K562 (cell line): ENCODE measurements at regions not wholly inside any gene's neighbourhood (a gene's known extent, or its start where the extent isn't known, plus 50 kb on each side); places are given as distances from the start of the nearest gene placed in this dataset.

ENCODE experiments used
- ATAC-seq: fragments of 200-7000 bp; cut with Tn5 transposase; 3 replicates; pipeline ENCODE4 v1.9.1; 2020; ENCODE audit warnings: moderate library complexity
- BruUV-seq: library from RNA; stranded (reverse); fragments of 400-500 nt; replicated peaks from 2 replicates; lab custom pipeline; 2021; lab: Mats Ljungman, UMichigan
- CTCF ChIA-PET: fragments of 300-600 bp; formaldehyde crosslinking; extraction: SDS; loops from one replicate; lab custom pipeline; 2021; ENCODE audit warnings: low intra/inter-chr PET ratio; lab: Yijun Ruan, JAX
- POLR2A ChIA-PET: fragments of 300-600, 350-650 bp; sonication (Branson Sonifier 250); formaldehyde crosslinking; extraction: SDS; loops from one replicate; lab custom pipeline; 2021; ENCODE audit warnings: antibody characterized with exemption, inconsistent platforms; lab: Yijun Ruan, JAX
- DNase-seq, 4 experiments: peaks; one replicate each; pipeline versions ENCODE4 v3.0.0 to v3.0.0-alpha.2; 2011 to 2018; ENCODE audit warnings: low spot score in 3 of 4, mixed read lengths in 3 of 4; ENCODE audit errors: extremely low read depth in 1 of 4
- FAIRE-seq: peaks from 2 replicates; lab custom pipeline; 2011; peaks lifted over from hg19 to GRCh38; lab: Jason Lieb, UNC
- H2AFZ ChIP-seq: 2 replicates; pipeline ENCODE4 v1.6.0; 2011; ENCODE audit warnings: low read depth, low read length, control low read depth, inconsistent platforms
- H3K27ac ChIP-seq: fragments of 200-600 bp; 3 replicates; pipeline ENCODE4 v1.8.0; 2011; ENCODE audit warnings: low read depth, mild to moderate bottlenecking, control low read depth, inconsistent platforms, low read length, moderate library complexity, mixed read lengths; ENCODE audit errors: extremely low read depth
- H3K27me3 ChIP-seq, 2 experiments: fragments of 300-600 bp in 1 of 2; 2 replicates in 1 of 2; 3 replicates in 1 of 2; pipeline versions ENCODE4 v1.6.0 to v1.8.0; 2011; ENCODE audit warnings: inconsistent platforms in 2 of 2, low read length in 2 of 2, mild to moderate bottlenecking in 1 of 2, mixed read lengths in 1 of 2, moderate library complexity in 1 of 2; ENCODE audit not compliant: control insufficient read depth in 2 of 2, insufficient read depth in 2 of 2
- H3K36me3 ChIP-seq: fragments of 300-600 bp; 3 replicates; pipeline ENCODE4 v1.8.0; 2011; ENCODE audit warnings: mild to moderate bottlenecking, low read length, inconsistent platforms; ENCODE audit not compliant: control insufficient read depth, insufficient read depth
- H3K4me1 ChIP-seq, 2 experiments: fragments of 200-600 bp in 1 of 2; replicated peaks in 1 of 2; 2 replicates in 1 of 2; 3 replicates in 1 of 2; pipeline versions ENCODE4 v1.5.1 to v1.8.0; 2011; ENCODE audit warnings: inconsistent platforms in 2 of 2, low read length in 2 of 2, mild to moderate bottlenecking in 1 of 2, mixed read lengths in 1 of 2, moderate library complexity in 1 of 2; ENCODE audit not compliant: control insufficient read depth in 2 of 2, insufficient read depth in 2 of 2
- H3K4me2 ChIP-seq: 2 replicates; pipeline ENCODE4 v1.6.1; 2011; ENCODE audit warnings: low read length, control low read depth, inconsistent platforms, mixed read lengths; ENCODE audit not compliant: insufficient read depth
- H3K4me3 ChIP-seq: fragments of 200-600 bp; sonication (generic), shearing (Covaris generic); 2 replicates; pipeline ENCODE4 v1.5.1; 2016; ENCODE audit warnings: control low read depth, inconsistent platforms
- H3K79me2 ChIP-seq: fragments of 200-600 bp; 3 replicates; pipeline ENCODE4 v1.8.0; 2011; ENCODE audit warnings: low read length, inconsistent platforms; ENCODE audit not compliant: control insufficient read depth, insufficient read depth
- H3K9ac ChIP-seq, 2 experiments: 2 replicates each; pipeline versions ENCODE4 v1.6.0 to v1.6.1; 2011; ENCODE audit warnings: low read depth in 2 of 2, low read length in 2 of 2, control low read depth in 1 of 2, inconsistent platforms in 1 of 2, mild to moderate bottlenecking in 1 of 2, mixed read lengths in 1 of 2; ENCODE audit not compliant: insufficient read depth in 1 of 2
- H3K9me1 ChIP-seq: one replicate; pipeline ENCODE4 v1.6.0; 2011; ENCODE audit warnings: inconsistent platforms, mild to moderate bottlenecking, low read length, moderate library complexity; ENCODE audit not compliant: control insufficient read depth, insufficient read depth
- H3K9me3 ChIP-seq: replicated peaks from 2 replicates; pipeline ENCODE4 v1.5.1; 2011; ENCODE audit warnings: low read depth, low read length, inconsistent platforms; ENCODE audit not compliant: control insufficient read depth, insufficient read depth
- H4K20me1 ChIP-seq: replicated peaks from 2 replicates; pipeline ENCODE4 v1.6.1; 2011; ENCODE audit warnings: low read length, inconsistent platforms, mixed read lengths; ENCODE audit not compliant: control insufficient read depth, insufficient read depth
- ADNP ChIP-seq: fragments of 200-800 bp; sonication (Bioruptor generic); IDR thresholded peaks from 2 replicates; pipeline ENCODE4 v1.6.1; 2016; ENCODE audit warnings: missing genetic modification characterization, missing compliant biosample characterization
- CEBPB ChIP-seq: fragments of 450-650 bp; IDR thresholded peaks from 2 replicates; pipeline ENCODE4 v1.6.1; 2016; ENCODE audit warnings: missing genetic modification characterization, missing compliant biosample characterization
- DPF2 ChIP-seq: fragments of 450-650 bp; IDR thresholded peaks from 2 replicates; pipeline ENCODE4 v1.6.1; 2016
- ETV1 ChIP-seq: fragments of 450-650 bp; conservative IDR thresholded peaks from 2 replicates; pipeline ENCODE4 v1.6.1; 2016; ENCODE audit warnings: missing genetic modification characterization, control low read depth, low read depth, missing compliant biosample characterization
- GTF2F1 ChIP-seq: IDR thresholded peaks from 2 replicates; pipeline ENCODE4 v1.6.1; 2011; ENCODE audit warnings: low read depth, low read length, improper control_type of control experiment
- KDM5B ChIP-seq: fragments of 200-600 bp; sonication (generic); IDR thresholded peaks from 2 replicates; pipeline ENCODE4 v1.6.1; 2012; ENCODE audit warnings: low read depth, mild to moderate bottlenecking, moderate library complexity, low read length, control low read depth, inconsistent platforms; ENCODE audit not compliant: insufficient replicate concordance
- MEF2A ChIP-seq: IDR thresholded peaks from 2 replicates; pipeline ENCODE4 v1.6.1; 2011; ENCODE audit warnings: low read depth, mild to moderate bottlenecking, low read length, moderate library complexity; ENCODE audit not compliant: control insufficient read depth
- NFATC3 ChIP-seq: fragments of 450-650 bp; IDR thresholded peaks from 2 replicates; pipeline ENCODE4 v1.6.1; 2017; ENCODE audit warnings: mild to moderate bottlenecking
- PCBP2 ChIP-seq: fragments of 200-400 bp; formaldehyde crosslinking; IDR thresholded peaks from 2 replicates; pipeline ENCODE4 v1.6.1; 2018; ENCODE audit warnings: low read length, low read depth, mild to moderate bottlenecking, moderate library complexity; ENCODE audit not compliant: poor library complexity, severe bottlenecking
- RUNX1 ChIP-seq: sonication (generic); IDR thresholded peaks from 2 replicates; pipeline ENCODE4 v1.6.1; 2016; ENCODE audit warnings: antibody characterized with exemption, low read depth
- TAF15 ChIP-seq: fragments of 200-400 bp; formaldehyde crosslinking; IDR thresholded peaks from 2 replicates; pipeline ENCODE4 v1.6.1; 2017; ENCODE audit warnings: mild to moderate bottlenecking, low read depth, low read length, moderate library complexity
- TRIM25 ChIP-seq: fragments of 450-650 bp; IDR thresholded peaks from 2 replicates; pipeline ENCODE4 v1.7.0; 2016; ENCODE audit warnings: borderline replicate concordance
- ZNF121 ChIP-seq: sonication (generic); formaldehyde crosslinking; conservative IDR thresholded peaks from 2 replicates; pipeline ENCODE4 v1.8.0; 2022; ENCODE audit warnings: missing genetic modification reagents
- WGBS: fragments of 100-300 bp; shearing (Covaris generic); methylation state at CpG from one replicate; pipeline ENCODE4 v1.1.6; 2016; ENCODE audit warnings: low coverage, mixed read lengths; ENCODE audit not compliant: insufficient coverage; ENCODE audit errors: missing lambda C conversion rate; 5-methylcytosine and 5-hydroxymethylcytosine counted together
- in situ Hi-C: fragments of 300-500 bp; cut with MboI; formaldehyde crosslinking; loops from 4 replicates; pipeline ENCODE4 v1.15.0; 2018; ENCODE audit warnings: inconsistent platforms, mixed read lengths
- intact Hi-C: fragments of 100-400 bp; cut with micrococcal nuclease; formaldehyde crosslinking; loops from 2 replicates; pipeline ENCODE4 v1.14.2; 2022

- H3K27ac ChIP-seq = no peak overlapping the region
- no peaks in the 10 kb centered on the region for H3K9me1 ChIP-seq
- peaks cover 4% of the 10 kb centered on the region; the same call in 1 of the 2 replicates for H4K20me1 ChIP-seq
- H3K9ac ChIP-seq = no peak overlapping the region
- no peak overlapping the region for H2AFZ ChIP-seq
- no peak overlapping the region for H3K4me2 ChIP-seq
- WGBS = 0% methylated on average over 2 of the region's 2 CpGs
- peaks cover 0 to 24% of the 10 kb centered on the region in 2 experiments; a peak in 2 of 5 replicates for H3K27me3 ChIP-seq
- in situ Hi-C loops (no loop called here), intact Hi-C loops (no loop called here)
- DNase-seq (no peak), FAIRE-seq (no peak), ATAC-seq (no peak)
- ChIA-PET POLR2A (no interaction called here), CTCF (no interaction called here)
- no peaks in the 10 kb centered on the region for H3K36me3 ChIP-seq
- no peaks in the 10 kb centered on the region for H3K9me3 ChIP-seq
- TF ChIP-seq GTF2F1 (no peak), DPF2 (no peak), MEF2A (no peak), ETV1 (tag) (no peak), KDM5B (no peak), TAF15 (no peak), TRIM25 (no peak), ZNF121 (CRISPR knock-in tag) (no peak), ADNP (tag) (no peak), CEBPB (tag) (no peak), PCBP2 (no peak), NFATC3 (no peak), RUNX1 (no peak)
- H3K4me3 ChIP-seq = no peak overlapping the region
- H3K79me2 ChIP-seq = no peaks in the 10 kb centered on the region
- no peaks in the 10 kb centered on the region for H3K4me1 ChIP-seq
- BruUV-seq = no TSS peak
Measured at GRCh38 chr1:30520476-30520875, 202.9 kb downstream of the MATN1 start.
